ENCODE measurements at regions not wholly inside any gene's neighbourhood (a gene's known extent, or its start where the extent isn't known, plus 50 kb on each side); places are given as distances from the start of the nearest gene placed in this dataset.
"Not testable (repeated sequence)": the region's sequence is repeated elsewhere in the genome, so short reads cannot be mapped to it uniquely, and the experiment has no call there.

- DNase-seq, result no peak
Measured at GRCh38 chr14:85912141-85912540, 382.2 kb downstream of the FLRT2 start.

DNA sequence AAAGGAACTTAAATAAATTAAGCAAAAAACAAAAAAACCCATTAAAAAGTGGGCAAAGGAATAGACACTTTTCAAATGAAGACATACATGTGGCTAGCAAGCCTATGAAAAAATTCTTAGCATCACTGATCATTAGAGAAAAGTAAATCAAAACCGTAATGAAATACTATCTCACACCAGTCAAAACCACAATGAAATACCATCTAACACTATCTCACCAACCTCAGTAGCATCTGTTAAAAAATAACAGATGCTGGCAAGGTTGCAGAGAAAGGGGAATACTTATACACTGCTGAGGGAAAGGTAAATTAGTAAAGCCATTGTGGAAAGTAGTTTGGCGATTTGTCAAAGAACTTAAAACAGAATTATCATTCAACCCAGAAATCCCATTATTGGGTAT, 381.1 kb downstream of the FLRT2 start:
- no peak for DNase-seq

GRCh38 chr14:85909581-85909980, 379.6 kb downstream of the FLRT2 start:
- no peak for DNase-seq

- no peak for DNase-seq
Measured at GRCh38 chr14:85907536-85907935, 377.6 kb downstream of the FLRT2 start.

- no peak for DNase-seq
Measured at GRCh38 chr14:85897808-85898207, 367.9 kb downstream of the FLRT2 start.

DNA sequence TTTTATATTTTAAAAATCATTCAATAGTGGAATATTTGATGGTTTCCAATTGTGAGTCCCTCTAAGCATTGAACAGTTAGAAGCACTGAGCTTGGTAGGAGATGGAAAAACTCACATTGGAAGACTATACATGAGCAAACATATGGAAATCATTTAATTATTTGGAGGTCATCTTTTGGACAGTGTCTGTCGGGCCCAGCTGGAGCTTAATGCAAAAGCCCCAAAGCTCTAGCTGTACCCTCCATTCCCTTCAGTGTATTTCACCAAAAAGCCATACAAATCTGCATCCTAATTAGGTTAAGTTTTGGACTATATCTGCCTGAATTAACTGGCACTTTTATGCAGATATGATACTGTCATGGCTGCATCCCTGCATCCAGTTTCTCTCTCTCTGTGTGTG, 365.7 kb downstream of the FLRT2 start:
- DNase-seq, result no peak

DNA sequence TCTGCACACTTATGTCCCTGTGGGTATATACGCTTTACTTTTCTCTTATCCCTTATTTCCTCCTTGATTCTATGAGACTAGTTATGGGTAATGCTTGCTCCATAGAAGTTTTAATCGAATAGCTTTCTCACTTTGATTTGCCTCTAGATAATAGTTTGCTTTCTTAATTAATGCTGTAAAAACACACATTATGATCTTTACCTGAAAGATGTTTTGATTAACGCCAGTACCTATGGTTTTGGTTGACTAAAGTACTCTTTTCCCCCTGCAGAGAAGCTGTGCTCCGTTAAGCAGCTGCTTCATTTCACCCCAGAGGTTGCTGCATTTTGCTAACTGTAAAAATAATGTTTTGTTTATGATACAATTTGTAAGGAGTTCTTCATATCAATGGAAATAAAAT, 362.3 kb downstream of the FLRT2 start:
- no peak for DNase-seq

GRCh38 chr14:85883966-85884365, 354.0 kb downstream of the FLRT2 start:
- DNase-seq, result no peak

GRCh38 chr14:85883101-85883500, 353.2 kb downstream of the FLRT2 start:
- no peak for DNase-seq

- no peak for DNase-seq
Measured at GRCh38 chr14:85881935-85882334, 352.0 kb downstream of the FLRT2 start.

- DNase-seq, result no peak
Measured at GRCh38 chr14:85878874-85879273, 348.9 kb downstream of the FLRT2 start.

DNA sequence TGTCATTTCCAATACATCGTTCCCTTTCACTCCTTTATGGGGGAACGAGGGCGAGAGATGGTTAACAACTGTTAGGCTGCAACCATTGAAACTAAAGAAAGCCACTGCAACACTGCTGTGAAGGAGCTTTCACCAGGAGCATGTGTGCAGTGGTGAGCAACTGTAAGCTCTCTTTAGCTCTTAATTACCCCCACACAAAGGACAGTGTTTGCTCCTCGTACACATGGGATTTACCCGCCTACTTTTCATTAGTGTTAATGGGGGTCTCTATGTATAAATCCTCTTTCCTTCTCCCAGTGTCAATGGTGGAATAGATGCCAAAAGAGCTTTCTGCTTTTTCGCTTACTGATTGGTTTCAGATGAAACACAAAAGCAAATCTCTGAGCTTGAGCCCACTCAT, 343.1 kb downstream of the FLRT2 start:
- no peak for DNase-seq

DNA sequence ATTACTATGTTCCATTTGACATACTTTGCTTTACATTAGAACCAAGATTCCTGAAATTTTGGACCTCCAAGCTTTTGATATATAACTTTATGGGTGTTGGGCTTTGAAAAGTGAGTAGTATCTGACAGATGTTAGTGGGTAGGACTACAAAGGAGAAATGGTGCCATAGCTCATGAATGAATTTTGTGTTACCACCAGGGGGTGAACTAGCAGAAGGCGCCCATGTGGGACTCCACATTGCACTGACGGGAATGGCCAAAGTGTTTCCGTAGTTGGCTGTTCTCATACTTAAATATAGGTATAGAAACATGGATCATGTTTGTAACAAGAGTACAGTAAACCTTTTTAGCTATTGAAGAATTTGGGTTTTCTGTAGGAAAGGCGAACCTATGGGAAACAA, 337.5 kb downstream of the FLRT2 start:
- no peak for DNase-seq

GRCh38 chr14:85865701-85866100, 335.8 kb downstream of the FLRT2 start:
- DNase-seq, result no peak

GRCh38 chr14:85858634-85859033, 328.7 kb downstream of the FLRT2 start:
- DNase-seq, result no peak

- DNase-seq, result no peak
Measured at GRCh38 chr14:85856430-85856829, 326.5 kb downstream of the FLRT2 start.

DNA sequence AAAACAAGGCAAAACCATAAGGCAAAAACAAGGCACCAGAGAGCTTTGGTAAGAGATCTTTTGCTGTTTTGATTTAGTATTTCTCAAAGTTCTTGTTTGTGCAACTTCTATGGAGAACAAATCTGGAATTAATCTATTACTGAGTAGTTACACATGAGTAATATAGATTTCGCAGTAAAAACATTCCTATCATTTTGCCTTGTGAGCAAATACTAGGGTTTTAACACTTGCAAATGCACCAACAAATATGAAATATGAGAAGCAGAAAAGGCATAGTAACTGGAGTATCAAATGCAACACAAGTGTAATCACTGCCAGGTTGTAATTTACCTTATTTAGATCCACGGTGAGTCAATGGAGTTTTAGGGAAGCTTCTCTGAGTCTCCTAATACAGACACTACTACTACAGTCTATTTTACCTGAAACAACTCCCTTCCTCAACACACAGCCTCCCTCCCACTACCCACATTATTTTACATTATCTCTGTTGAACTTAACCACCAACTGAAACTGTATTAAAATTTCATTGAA, 324.1 kb downstream of the FLRT2 start:
- no peak for DNase-seq

DNA sequence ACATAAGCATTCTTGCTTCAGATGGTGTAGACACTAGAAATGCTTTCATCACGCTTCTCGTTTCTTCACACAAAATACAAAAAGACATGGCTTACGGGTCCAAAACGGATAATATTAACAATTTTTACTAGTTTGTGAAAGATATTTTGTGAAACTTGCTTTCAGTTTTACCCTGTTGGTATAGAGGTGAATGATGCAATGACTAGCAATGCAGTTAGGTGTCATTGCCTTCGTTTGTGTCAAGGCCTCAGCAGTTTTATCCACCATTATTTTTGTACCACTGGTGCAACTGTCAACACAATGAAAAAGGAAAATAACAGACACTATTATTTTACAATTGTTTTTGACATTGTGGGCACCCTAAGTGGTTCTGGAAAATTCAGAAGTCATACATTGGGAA, 323.0 kb downstream of the FLRT2 start:
- DNase-seq, result no peak

GRCh38 chr14:85852123-85852522, 322.2 kb downstream of the FLRT2 start:
- not testable (repeated sequence) for DNase-seq

DNA sequence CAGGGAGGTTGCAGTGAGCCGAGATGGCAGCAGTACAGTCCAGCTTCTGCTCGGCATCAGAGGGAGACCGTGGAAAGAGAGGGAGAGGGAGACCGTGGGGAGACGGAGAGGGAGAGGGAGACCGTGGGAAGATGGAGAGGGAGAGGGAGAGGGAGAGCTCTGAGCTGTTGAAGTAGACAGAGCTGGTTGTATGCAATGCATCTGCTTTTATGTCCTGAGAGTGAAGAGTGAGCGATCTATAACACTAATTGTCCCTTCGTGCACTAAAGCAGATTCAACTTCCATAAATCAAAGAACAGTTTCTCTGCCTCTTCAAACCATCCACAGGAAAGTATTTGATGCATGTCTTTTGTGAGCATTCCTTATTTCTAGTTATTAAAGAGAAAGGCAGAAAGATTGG, 300.6 kb downstream of the FLRT2 start:
- DNase-seq, result not testable (repeated sequence)

DNA sequence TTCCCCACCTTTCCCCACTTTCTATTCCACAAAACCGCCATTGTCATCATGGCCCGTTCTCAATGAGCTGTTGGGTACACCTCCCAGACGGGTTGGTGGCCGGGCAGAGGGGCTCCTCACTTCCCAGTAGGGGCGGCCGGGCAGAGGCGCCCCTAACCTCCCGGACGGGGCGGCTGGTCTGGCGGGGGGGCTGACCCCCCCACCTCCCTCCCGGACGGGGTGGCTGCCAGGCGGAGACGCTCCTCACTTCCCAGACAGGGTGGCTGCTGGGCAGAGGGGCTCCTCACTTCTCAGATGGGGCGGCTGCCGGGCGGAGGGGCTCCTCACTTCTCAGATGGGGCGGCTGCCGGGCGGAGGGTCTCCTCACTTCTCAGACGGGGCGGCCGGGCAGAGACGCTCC, 299.7 kb downstream of the FLRT2 start:
- not testable (repeated sequence) for DNase-seq

GRCh38 chr14:85824526-85824925, 294.6 kb downstream of the FLRT2 start:
- no peak for DNase-seq

- DNase-seq, result no peak
Measured at GRCh38 chr14:85822236-85822635, 292.3 kb downstream of the FLRT2 start.

DNA sequence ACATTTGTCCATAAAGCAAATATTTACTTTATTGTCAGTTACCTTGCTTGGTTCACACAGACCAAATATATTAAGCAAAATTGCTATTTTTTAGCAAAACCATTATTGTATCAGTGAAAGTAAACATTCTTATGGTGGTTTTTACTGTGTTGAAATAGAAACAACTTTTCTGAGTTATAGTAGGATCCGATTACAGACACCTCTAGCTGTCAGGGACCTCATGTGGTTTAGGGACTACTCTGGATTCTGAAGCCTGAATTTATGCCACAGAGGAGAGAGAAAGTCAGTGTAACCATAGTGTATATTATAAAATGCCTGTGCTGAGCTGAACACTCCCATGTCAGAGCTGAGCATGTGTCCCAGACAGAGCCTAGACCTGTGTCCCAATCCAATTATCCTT, 287.5 kb downstream of the FLRT2 start:
- no peak for DNase-seq

GRCh38 chr14:85813040-85813439, 283.1 kb downstream of the FLRT2 start:
- DNase-seq, result no peak

GRCh38 chr14:85811340-85811739, 281.4 kb downstream of the FLRT2 start:
- no peak for DNase-seq

Measured in T1000 (cell line).